Fibroblast of lung (primary cell): ENCODE measurements at regions not wholly inside any gene's neighbourhood (a gene's known extent, or its start where the extent isn't known, plus 50 kb on each side); places are given as distances from the start of the nearest gene placed in this dataset.

Experiments
- CTCF ChIP-seq, 2 donors: IDR thresholded peaks in 1 of 2; conservative IDR thresholded peaks in 1 of 2; 1 replicate in 1 of 2; 2 replicates in 1 of 2; pipeline ENCODE4 v1.5.1; 2011 to 2012; ENCODE audit warnings: low read length in 2 of 2, control low read depth in 1 of 2, inconsistent platforms in 1 of 2, low read depth in 1 of 2, mild to moderate bottlenecking in 1 of 2
- EZH2 ChIP-seq: IDR thresholded peaks from 2 replicates; pipeline ENCODE4 v1.5.1; 2012; ENCODE audit warnings: low read length, control low read depth, mild to moderate bottlenecking; ENCODE audit errors: missing control alignments

- TF ChIP-seq CTCF (conservative IDR thresholded peaks at IDR 0.05 in 1 of 2, IDR thresholded peaks at IDR 0.05 in 1 of 2; ENCODE audit: low read depth in 1 of 2, low read length in 2 of 2) (no peak), EZH2 (no peak)
These were observed 372.8 kb upstream of the KLF4 start for GRCh38 chr9:107862323-107862722.
